GM12892 (cell line): ENCODE measurements at regions not wholly inside any gene's neighbourhood (a gene's known extent, or its start where the extent isn't known, plus 50 kb on each side); places are given as distances from the start of the nearest gene placed in this dataset.
"Not testable (repeated sequence)": the region's sequence is repeated elsewhere in the genome, so short reads cannot be mapped to it uniquely, and the experiment has no call there.

ENCODE experiments used
- DNase-seq: peaks from one replicate; pipeline ENCODE4 v3.0.0; 2011; ENCODE audit not compliant: insufficient read length
- FAIRE-seq: peaks from 2 replicates; lab custom pipeline; 2011; peaks lifted over from hg19 to GRCh38; lab: Jason Lieb, UNC
- POLR2A ChIP-seq: IDR thresholded peaks from 2 replicates; pipeline ENCODE4 v1.6.1; 2011; ENCODE audit warnings: low read depth, low read length, control low read depth
- POLR2AphosphoS5 ChIP-seq: IDR thresholded peaks from 2 replicates; pipeline ENCODE4 v1.6.1; 2011; ENCODE audit warnings: low read depth, low read length, control low read depth
- TAF1 ChIP-seq: IDR thresholded peaks from 2 replicates; pipeline ENCODE4 v1.6.1; 2011; ENCODE audit warnings: low read depth, mild to moderate bottlenecking, control low read depth, low read length, borderline replicate concordance

GRCh38 chr3:82201316-82201715 lies 439.9 kb upstream of the GBE1 start:
- DNase-seq: no peak
- FAIRE-seq: no peak
- TF ChIP-seq POLR2A: no peak
- TF ChIP-seq TAF1: no peak
- no peak for TF ChIP-seq POLR2AphosphoS5

GRCh38 chr3:82198009-82198408 lies 436.6 kb upstream of the GBE1 start:
- DNase-seq: no peak
- no peak for TF ChIP-seq TAF1
- TF ChIP-seq POLR2AphosphoS5: no peak
- TF ChIP-seq POLR2A: no peak
- no peak for FAIRE-seq

- DNase-seq (no peak), FAIRE-seq (no peak)
- TF ChIP-seq TAF1 (no peak), POLR2AphosphoS5 (no peak)
Observed at GRCh38 chr3:82196645-82197044, 435.2 kb upstream of the GBE1 start.

- no peak for TF ChIP-seq POLR2AphosphoS5
- no peak for TF ChIP-seq TAF1
- TF ChIP-seq POLR2A: no peak
Observed at GRCh38 chr3:82194870-82195269, 433.4 kb upstream of the GBE1 start.

GRCh38 chr3:82186017-82186416 lies 424.6 kb upstream of the GBE1 start:
- FAIRE-seq: no peak
- DNase-seq: no peak
- no peak for TF ChIP-seq TAF1
- no peak for TF ChIP-seq POLR2AphosphoS5
- no peak for TF ChIP-seq POLR2A

More at GRCh38 chr3:82194870-82195269, 433.4 kb upstream of the GBE1 start:
- DNase-seq (no peak), FAIRE-seq (no peak)

- FAIRE-seq: no peak
- DNase-seq: no peak
- TF ChIP-seq POLR2AphosphoS5 (no peak), TAF1 (no peak), POLR2A (no peak)
Observed at GRCh38 chr3:82179291-82179690, 417.8 kb upstream of the GBE1 start.

- FAIRE-seq (no peak), DNase-seq (no peak)
- TF ChIP-seq POLR2AphosphoS5: no peak
- no peak for TF ChIP-seq TAF1
- no peak for TF ChIP-seq POLR2A
Observed at GRCh38 chr3:82178291-82178690, 416.8 kb upstream of the GBE1 start.

- TF ChIP-seq TAF1 (no peak), POLR2A (no peak), POLR2AphosphoS5 (no peak)
- FAIRE-seq (no peak), DNase-seq (no peak)
Observed at GRCh38 chr3:82177774-82178173, 416.3 kb upstream of the GBE1 start.

GRCh38 chr3:82165266-82165665 lies 403.8 kb upstream of the GBE1 start:
- no peak for DNase-seq
- TF ChIP-seq POLR2AphosphoS5 (no peak), TAF1 (no peak), POLR2A (no peak)
- no peak for FAIRE-seq

GRCh38 chr3:82163907-82164520 lies 402.6 kb upstream of the GBE1 start:
- FAIRE-seq: no peak

GRCh38 chr3:82157952-82158351 lies 396.5 kb upstream of the GBE1 start:
- DNase-seq: no peak
- TF ChIP-seq TAF1: no peak
- no peak for TF ChIP-seq POLR2A
- TF ChIP-seq POLR2AphosphoS5: no peak
- no peak for FAIRE-seq

More at GRCh38 chr3:82163907-82164520, 402.6 kb upstream of the GBE1 start:
- no peak for DNase-seq
- TF ChIP-seq TAF1 (no peak), POLR2AphosphoS5 (no peak), POLR2A (no peak)

GRCh38 chr3:82153892-82154291 lies 392.4 kb upstream of the GBE1 start:
- not testable (repeated sequence) for FAIRE-seq, DNase-seq

- DNase-seq: no peak
- no peak for FAIRE-seq
Observed at GRCh38 chr3:82145742-82146141, 384.3 kb upstream of the GBE1 start.

More at GRCh38 chr3:82145742-82146141, 384.3 kb upstream of the GBE1 start:
- TF ChIP-seq POLR2A (no peak), TAF1 (no peak), POLR2AphosphoS5 (no peak)
